ENCODE measurements at regions not wholly inside any gene's neighbourhood (a gene's known extent, or its start where the extent isn't known, plus 50 kb on each side); places are given as distances from the start of the nearest gene placed in this dataset.

GRCh38 chr7:46286356-46286755 is 365.3 kb upstream of the IGFBP3 start:
- ATAC-seq (ENCODE audit: poor library complexity) (no peak), DNase-seq (no peak)
- no peak overlapping the region for H3K27ac Mint-ChIP-seq
- intact Hi-C loops (cut with DNase I, micrococcal nuclease) = no loop called here
- no peaks in the 10 kb centered on the region for H3K36me3 ChIP-seq (ENCODE audit: insufficient read depth, low read length)
- no peaks in the 10 kb centered on the region for H3K4me1 ChIP-seq (ENCODE audit: insufficient read depth, low read length)
- no peaks in the 10 kb centered on the region for H3K36me3 Mint-ChIP-seq (ENCODE audit: low read depth)
- no peaks in the 10 kb centered on the region for H3K27me3 ChIP-seq (ENCODE audit: control insufficient read depth in 1 of 2, insufficient read depth in 2 of 2, low read length in 2 of 2)
- TF ChIP-seq, protein P1, sequence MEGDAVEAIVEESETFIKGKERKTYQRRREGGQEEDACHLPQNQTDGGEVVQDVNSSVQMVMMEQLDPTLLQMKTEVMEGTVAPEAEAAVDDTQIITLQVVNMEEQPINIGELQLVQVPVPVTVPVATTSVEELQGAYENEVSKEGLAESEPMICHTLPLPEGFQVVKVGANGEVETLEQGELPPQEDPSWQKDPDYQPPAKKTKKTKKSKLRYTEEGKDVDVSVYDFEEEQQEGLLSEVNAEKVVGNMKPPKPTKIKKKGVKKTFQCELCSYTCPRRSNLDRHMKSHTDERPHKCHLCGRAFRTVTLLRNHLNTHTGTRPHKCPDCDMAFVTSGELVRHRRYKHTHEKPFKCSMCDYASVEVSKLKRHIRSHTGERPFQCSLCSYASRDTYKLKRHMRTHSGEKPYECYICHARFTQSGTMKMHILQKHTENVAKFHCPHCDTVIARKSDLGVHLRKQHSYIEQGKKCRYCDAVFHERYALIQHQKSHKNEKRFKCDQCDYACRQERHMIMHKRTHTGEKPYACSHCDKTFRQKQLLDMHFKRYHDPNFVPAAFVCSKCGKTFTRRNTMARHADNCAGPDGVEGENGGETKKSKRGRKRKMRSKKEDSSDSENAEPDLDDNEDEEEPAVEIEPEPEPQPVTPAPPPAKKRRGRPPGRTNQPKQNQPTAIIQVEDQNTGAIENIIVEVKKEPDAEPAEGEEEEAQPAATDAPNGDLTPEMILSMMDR (IDR thresholded peaks at IDR 0.05) = no peak
- H3K9me3 Mint-ChIP-seq = no peaks in the 10 kb centered on the region
- no peak overlapping the region for H3K27ac ChIP-seq (ENCODE audit: low read depth in 1 of 2, low read length in 2 of 2)
- CTCF ChIA-PET = no interaction called here
- POLR2A ChIA-PET = no interaction called here
- no peak overlapping the region for H3K4me3 ChIP-seq (ENCODE audit: low read length)
- H3K4me1 Mint-ChIP-seq (ENCODE audit: low read depth) = no peaks in the 10 kb centered on the region
- H3K4me3 Mint-ChIP-seq = no peak overlapping the region
- H3K9me3 ChIP-seq (ENCODE audit: control insufficient read depth in 1 of 2, insufficient read depth in 1 of 2, low read length in 2 of 2) = peaks cover 0 to 4% of the 10 kb centered on the region in 2 experiments
- no peaks in the 10 kb centered on the region for H3K27me3 Mint-ChIP-seq

DNA sequence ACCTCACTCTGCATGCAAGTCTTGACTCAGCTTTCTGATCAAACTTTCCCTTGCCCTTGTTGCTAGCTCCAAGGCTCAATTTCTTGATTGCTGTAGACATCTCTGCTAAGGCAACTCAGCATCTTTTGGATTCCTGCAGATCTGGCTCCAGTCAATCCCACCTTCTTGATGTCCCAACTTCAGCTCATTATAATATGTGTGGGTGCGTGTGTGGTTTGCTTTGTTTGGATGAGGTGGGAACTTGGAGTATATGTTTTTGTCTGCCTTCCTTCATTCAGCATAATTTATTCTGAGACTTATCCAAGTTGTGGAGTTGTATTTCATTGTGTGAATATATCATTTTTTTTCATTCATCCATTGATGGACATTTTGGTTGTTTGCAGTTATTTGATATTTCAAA is 364.8 kb upstream of the IGFBP3 start:
- H3K9me3 Mint-ChIP-seq = no peaks in the 10 kb centered on the region
- Histone ChIP-seq H3K36me3 (ENCODE audit: insufficient read depth, low read length) (no peaks in the 10 kb centered on the region), H3K27ac (ENCODE audit: low read depth in 1 of 2, low read length in 2 of 2) (no peak overlapping the region), H3K27me3 (ENCODE audit: control insufficient read depth in 1 of 2, insufficient read depth in 2 of 2, low read length in 2 of 2) (no peaks in the 10 kb centered on the region), H3K4me1 (ENCODE audit: insufficient read depth, low read length) (no peaks in the 10 kb centered on the region), H3K9me3 (ENCODE audit: control insufficient read depth in 1 of 2, insufficient read depth in 1 of 2, low read length in 2 of 2) (no peaks in the 10 kb centered on the region), H3K4me3 (ENCODE audit: low read length) (no peak overlapping the region)
- DNase-seq (no peak), ATAC-seq (ENCODE audit: poor library complexity) (no peak)
- intact Hi-C loops (cut with DNase I, micrococcal nuclease) = no loop called here
- TF ChIP-seq, protein P1 (IDR thresholded peaks at IDR 0.05) = no peak
- ChIA-PET CTCF (no interaction called here), POLR2A (no interaction called here)
- H3K27me3 Mint-ChIP-seq = no peaks in the 10 kb centered on the region
- no peaks in the 10 kb centered on the region for H3K4me1 Mint-ChIP-seq (ENCODE audit: low read depth)
- no peaks in the 10 kb centered on the region for H3K36me3 Mint-ChIP-seq (ENCODE audit: low read depth)
- H3K27ac Mint-ChIP-seq = no peak overlapping the region
- no peak overlapping the region for H3K4me3 Mint-ChIP-seq

- intact Hi-C loops (cut with DNase I, micrococcal nuclease) = no loop called here
- Histone ChIP-seq H3K27me3 (ENCODE audit: control insufficient read depth in 1 of 2, insufficient read depth in 2 of 2, low read length in 2 of 2) (no peaks in the 10 kb centered on the region), H3K4me3 (ENCODE audit: low read length) (no peak overlapping the region), H3K27ac (ENCODE audit: low read depth in 1 of 2, low read length in 2 of 2) (no peak overlapping the region), H3K36me3 (ENCODE audit: insufficient read depth, low read length) (no peaks in the 10 kb centered on the region), H3K4me1 (ENCODE audit: insufficient read depth, low read length) (no peaks in the 10 kb centered on the region), H3K9me3 (ENCODE audit: control insufficient read depth in 1 of 2, insufficient read depth in 1 of 2, low read length in 2 of 2) (peaks cover 0 to 3% of the 10 kb centered on the region in 2 experiments)
- ChIA-PET CTCF (no interaction called here), POLR2A (no interaction called here)
- no peak for ATAC-seq (ENCODE audit: poor library complexity)
- no peak for DNase-seq
- no peaks in the 10 kb centered on the region for H3K4me1 Mint-ChIP-seq (ENCODE audit: low read depth)
- TF ChIP-seq, protein P1 (IDR thresholded peaks at IDR 0.05) = no peak
- no peaks in the 10 kb centered on the region for H3K36me3 Mint-ChIP-seq (ENCODE audit: low read depth)
- no peaks in the 10 kb centered on the region for H3K27me3 Mint-ChIP-seq
- H3K27ac Mint-ChIP-seq = no peak overlapping the region
- no peak overlapping the region for H3K4me3 Mint-ChIP-seq
- peaks cover under 1% of the 10 kb centered on the region for H3K9me3 Mint-ChIP-seq
Observed at GRCh38 chr7:46283852-46284251, 362.8 kb upstream of the IGFBP3 start.

Data from CD4-positive, alpha-beta T cell (primary cell).